H9 (cell line): ENCODE measurements at regions not wholly inside any gene's neighbourhood (a gene's known extent, or its start where the extent isn't known, plus 50 kb on each side); places are given as distances from the start of the nearest gene placed in this dataset.

Experiments
- DNase-seq: peaks from one replicate; pipeline ENCODE4 v3.0.0-alpha.2; 2017
- H2AFZ ChIP-seq: one replicate; pipeline ENCODE4 v1.6.1; 2013; ENCODE audit warnings: mild to moderate bottlenecking, low read length, control low read depth, moderate library complexity
- H2AK5ac ChIP-seq: 2 replicates; pipeline ENCODE4 v1.6.1; 2013; ENCODE audit warnings: low read length, control low read depth, mixed read lengths; ENCODE audit not compliant: insufficient read length
- H2BK120ac ChIP-seq: one replicate; pipeline ENCODE4 v1.6.1; 2013; ENCODE audit warnings: low read depth, mild to moderate bottlenecking, low read length, control low read depth, inconsistent platforms; ENCODE audit not compliant: poor library complexity, severe bottlenecking
- H2BK12ac ChIP-seq: 2 replicates; pipeline ENCODE4 v1.6.1; 2013; ENCODE audit warnings: low read length, control low read depth, mixed read lengths, low read depth; ENCODE audit not compliant: insufficient read length
- H2BK15ac ChIP-seq: 2 replicates; pipeline ENCODE4 v1.6.1; 2013; ENCODE audit warnings: low read depth, low read length, control low read depth
- H2BK20ac ChIP-seq: one replicate; pipeline ENCODE4 v1.6.1; 2013; ENCODE audit warnings: low read depth, mild to moderate bottlenecking, low read length, control low read depth, inconsistent platforms; ENCODE audit not compliant: poor library complexity, severe bottlenecking
- H2BK5ac ChIP-seq: 2 replicates; pipeline ENCODE4 v1.6.1; 2013; ENCODE audit warnings: low read length, control low read depth, mixed read lengths; ENCODE audit not compliant: insufficient read length
- H3K14ac ChIP-seq: 2 replicates; pipeline ENCODE4 v1.6.1; 2013; ENCODE audit warnings: low read length, control low read depth; ENCODE audit not compliant: insufficient read depth
- H3K18ac ChIP-seq: 2 replicates; pipeline ENCODE4 v1.6.1; 2013; ENCODE audit warnings: low read depth, mild to moderate bottlenecking, mixed read lengths, low read length, control low read depth; ENCODE audit not compliant: insufficient read length
- H3K23ac ChIP-seq: 2 replicates; pipeline ENCODE4 v1.6.1; 2013; ENCODE audit warnings: low read length, control low read depth, mixed read lengths, low read depth; ENCODE audit not compliant: insufficient read length
- H3K23me2 ChIP-seq: 2 replicates; pipeline ENCODE4 v1.6.1; 2013; ENCODE audit warnings: low read depth, mild to moderate bottlenecking, mixed read lengths, low read length, control low read depth; ENCODE audit not compliant: insufficient read length, poor library complexity, severe bottlenecking
- H3K27ac ChIP-seq: 2 replicates; pipeline ENCODE4 v1.5.1; 2013; ENCODE audit warnings: low read length, control low read depth, mixed read lengths, low read depth; ENCODE audit not compliant: insufficient read length
- H3K27me3 ChIP-seq: 2 replicates; pipeline ENCODE4 v1.6.1; 2013; ENCODE audit warnings: low read length, control low read depth, inconsistent platforms; ENCODE audit not compliant: insufficient read depth
- H3K4ac ChIP-seq: 2 replicates; pipeline ENCODE4 v1.6.1; 2013; ENCODE audit warnings: low read depth, mild to moderate bottlenecking, control low read depth, inconsistent platforms, low read length, moderate library complexity
- H3K4me1 ChIP-seq: 2 replicates; pipeline ENCODE4 v1.6.1; 2013; ENCODE audit warnings: low read length, control low read depth, inconsistent platforms; ENCODE audit not compliant: insufficient read depth
- H3K4me2 ChIP-seq: 2 replicates; pipeline ENCODE4 v1.6.1; 2013; ENCODE audit warnings: low read length, control low read depth, mixed read lengths; ENCODE audit not compliant: insufficient read length, insufficient read depth
- H3K56ac ChIP-seq: 2 replicates; pipeline ENCODE4 v1.6.1; 2013; ENCODE audit warnings: low read depth, mild to moderate bottlenecking, mixed read lengths, low read length, control low read depth; ENCODE audit not compliant: insufficient read length
- H3K79me1 ChIP-seq: 2 replicates; pipeline ENCODE4 v1.6.1; 2013; ENCODE audit warnings: low read depth, mild to moderate bottlenecking, moderate library complexity, low read length, control low read depth, inconsistent platforms; ENCODE audit not compliant: insufficient read depth, poor library complexity, severe bottlenecking
- H3K79me2 ChIP-seq: 2 replicates; pipeline ENCODE4 v1.6.1; 2013; ENCODE audit warnings: low read length, control low read depth, inconsistent platforms; ENCODE audit not compliant: insufficient read depth
- H3K9ac ChIP-seq: 2 replicates; pipeline ENCODE4 v1.6.1; 2013; ENCODE audit warnings: low read length, control low read depth, mixed read lengths; ENCODE audit not compliant: insufficient read length; ENCODE audit errors: extremely low read depth
- H3K9me3 ChIP-seq: one replicate; pipeline ENCODE4 v1.6.1; 2013; ENCODE audit warnings: low read depth, low read length, inconsistent platforms; ENCODE audit not compliant: control insufficient read depth
- H3T11ph ChIP-seq: one replicate; pipeline ENCODE4 v1.6.1; 2013; ENCODE audit warnings: mild to moderate bottlenecking, low read length, control low read depth, inconsistent platforms
- H4K20me1 ChIP-seq: one replicate; pipeline ENCODE4 v1.6.1; 2013; ENCODE audit not compliant: control insufficient read depth, insufficient read length, insufficient read depth
- H4K5ac ChIP-seq: 2 replicates; pipeline ENCODE4 v1.6.1; 2013; ENCODE audit warnings: low read depth, mild to moderate bottlenecking, mixed read lengths, low read length, control low read depth; ENCODE audit not compliant: insufficient read length
- H4K8ac ChIP-seq: replicated peaks from 2 replicates; pipeline ENCODE4 v1.6.1; 2013; ENCODE audit warnings: low read length, control low read depth, mixed read lengths, low read depth; ENCODE audit not compliant: insufficient read length
- H4K91ac ChIP-seq: 2 replicates; pipeline ENCODE4 v1.6.1; 2013; ENCODE audit warnings: low read depth, mild to moderate bottlenecking, moderate library complexity, mixed read lengths, low read length, control low read depth; ENCODE audit not compliant: insufficient read length
- H3K27ac Mint-ChIP-seq, 3 experiments: 2 replicates in 2 of 3; 3 replicates in 1 of 3; pipeline ENCODE4 v1.8.0; 2020 to 2021; ENCODE audit warnings: mixed read lengths in 3 of 3, mild to moderate bottlenecking in 1 of 3, moderate library complexity in 1 of 3
- H3K27me3 Mint-ChIP-seq: 2 replicates; pipeline ENCODE4 v1.8.0; 2021; ENCODE audit warnings: low read depth, mild to moderate bottlenecking, moderate library complexity, mixed read lengths
- H3K36me3 Mint-ChIP-seq, 3 experiments: 2 replicates in 2 of 3; 3 replicates in 1 of 3; pipeline ENCODE4 v1.8.0; 2020 to 2021; ENCODE audit warnings: low read depth in 3 of 3, mixed read lengths in 3 of 3; ENCODE audit not compliant: insufficient read depth in 1 of 3
- H3K4me1 Mint-ChIP-seq, 2 experiments: 2 replicates each; pipeline ENCODE4 v1.8.0; 2020; ENCODE audit warnings: mixed read lengths in 2 of 2
- H3K4me3 Mint-ChIP-seq, 2 experiments: 2 replicates in 1 of 2; 3 replicates in 1 of 2; pipeline ENCODE4 v1.8.0; 2020 to 2021; ENCODE audit warnings: mild to moderate bottlenecking in 2 of 2, mixed read lengths in 2 of 2, moderate library complexity in 1 of 2
- H3K9me3 Mint-ChIP-seq, 2 experiments: 2 replicates in 1 of 2; 3 replicates in 1 of 2; pipeline ENCODE4 v1.8.0; 2020; ENCODE audit warnings: mild to moderate bottlenecking in 2 of 2, mixed read lengths in 2 of 2, moderate library complexity in 1 of 2
- WGBS: extraction: QIAGEN DNeasy Blood & Tissue Kit; methylation state at CpG from one replicate; pipeline ENCODE4 v1.1.7; 2013; ENCODE audit warnings: missing lambda C conversion rate, low lambda C conversion rate, mixed read lengths; ENCODE audit not compliant: insufficient read length; ENCODE audit errors: extremely low coverage; 5-methylcytosine and 5-hydroxymethylcytosine counted together
- TF ChIP-seq, protein P1 (sequence below): fragments of 200-600 bp; sonication (generic); conservative IDR thresholded peaks from 3 replicates; pipeline ENCODE4 v1.8.0; 2021; ENCODE audit warnings: antibody characterized with exemption, mild to moderate bottlenecking

DNA sequence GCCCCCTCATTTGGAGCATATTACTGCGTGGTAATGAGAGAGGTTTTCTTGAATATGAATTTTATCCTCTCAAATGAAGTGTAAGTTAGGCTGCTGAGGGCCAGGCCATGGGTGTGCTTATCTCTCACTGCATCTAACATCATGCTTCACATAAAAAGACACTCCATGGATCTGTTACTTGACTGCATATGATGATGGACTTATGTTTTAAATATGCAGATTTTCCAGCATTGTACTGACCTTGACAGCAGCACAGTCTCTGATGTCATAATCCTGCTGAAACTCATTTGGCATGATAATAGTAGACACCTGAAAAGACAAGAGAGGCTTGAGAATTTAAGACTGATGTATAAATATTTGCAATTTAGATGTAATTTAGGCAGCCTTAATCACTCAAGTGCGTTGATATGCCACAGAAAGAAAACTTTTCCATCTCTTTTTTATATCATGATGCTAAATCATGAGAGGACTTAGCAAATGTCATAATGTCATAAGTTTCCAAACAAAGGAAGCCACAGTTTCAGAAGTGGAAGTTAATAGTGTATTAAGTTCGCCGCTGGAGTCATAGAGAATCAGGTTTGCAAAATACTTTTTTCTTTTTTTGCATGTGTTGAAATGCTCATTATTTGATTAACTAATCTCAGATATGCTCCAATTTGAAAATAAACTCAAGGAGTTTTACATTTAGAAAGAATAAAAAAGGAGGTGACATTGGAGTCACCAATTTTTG lies 62.7 kb upstream of the CD302 start:
- DNase-seq = no peak
- no peak overlapping the region for H2BK20ac ChIP-seq
- no peak overlapping the region for H2BK15ac ChIP-seq
- no CpG with 5 or more reads among the region's 4 CpGs for WGBS
- H3K4me2 ChIP-seq = no peak overlapping the region
- H4K5ac ChIP-seq = no peak overlapping the region
- H3K18ac ChIP-seq = no peak overlapping the region
- no peak overlapping the region for H3K9ac ChIP-seq
- no peak overlapping the region for H2AFZ ChIP-seq
- H3K23me2 ChIP-seq = no peaks in the 10 kb centered on the region
- H2BK12ac ChIP-seq = no peak overlapping the region
- H4K20me1 ChIP-seq = no peaks in the 10 kb centered on the region
- H3K27ac Mint-ChIP-seq = no peak overlapping the region
- H3K79me1 ChIP-seq = no peaks in the 10 kb centered on the region
- H2AK5ac ChIP-seq = no peak overlapping the region
- TF ChIP-seq, protein P1, sequence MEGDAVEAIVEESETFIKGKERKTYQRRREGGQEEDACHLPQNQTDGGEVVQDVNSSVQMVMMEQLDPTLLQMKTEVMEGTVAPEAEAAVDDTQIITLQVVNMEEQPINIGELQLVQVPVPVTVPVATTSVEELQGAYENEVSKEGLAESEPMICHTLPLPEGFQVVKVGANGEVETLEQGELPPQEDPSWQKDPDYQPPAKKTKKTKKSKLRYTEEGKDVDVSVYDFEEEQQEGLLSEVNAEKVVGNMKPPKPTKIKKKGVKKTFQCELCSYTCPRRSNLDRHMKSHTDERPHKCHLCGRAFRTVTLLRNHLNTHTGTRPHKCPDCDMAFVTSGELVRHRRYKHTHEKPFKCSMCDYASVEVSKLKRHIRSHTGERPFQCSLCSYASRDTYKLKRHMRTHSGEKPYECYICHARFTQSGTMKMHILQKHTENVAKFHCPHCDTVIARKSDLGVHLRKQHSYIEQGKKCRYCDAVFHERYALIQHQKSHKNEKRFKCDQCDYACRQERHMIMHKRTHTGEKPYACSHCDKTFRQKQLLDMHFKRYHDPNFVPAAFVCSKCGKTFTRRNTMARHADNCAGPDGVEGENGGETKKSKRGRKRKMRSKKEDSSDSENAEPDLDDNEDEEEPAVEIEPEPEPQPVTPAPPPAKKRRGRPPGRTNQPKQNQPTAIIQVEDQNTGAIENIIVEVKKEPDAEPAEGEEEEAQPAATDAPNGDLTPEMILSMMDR = no peak
- H3K79me2 ChIP-seq = no peaks in the 10 kb centered on the region
- no peak overlapping the region for H3K14ac ChIP-seq
- no peak overlapping the region for H3K27ac ChIP-seq
- no peaks in the 10 kb centered on the region for H3K9me3 ChIP-seq
- H3K23ac ChIP-seq = no peak overlapping the region
- H3K27me3 ChIP-seq = no peaks in the 10 kb centered on the region
- H3K27me3 Mint-ChIP-seq = no peaks in the 10 kb centered on the region
- no peaks in the 10 kb centered on the region for H3K36me3 Mint-ChIP-seq
- H3K4me3 Mint-ChIP-seq = no peak overlapping the region
- no peak overlapping the region for H2BK120ac ChIP-seq
- H3T11ph ChIP-seq = no peak overlapping the region
- H4K91ac ChIP-seq = no peak overlapping the region
- no peaks in the 10 kb centered on the region; a peak in 1 of 5 replicates for H3K9me3 Mint-ChIP-seq
- H3K4me1 ChIP-seq = no peaks in the 10 kb centered on the region
- H2BK5ac ChIP-seq = no peak overlapping the region
- H3K4ac ChIP-seq = no peak overlapping the region
- H3K56ac ChIP-seq = no peak overlapping the region
- H4K8ac ChIP-seq = no peak overlapping the region
- H3K4me1 Mint-ChIP-seq = peaks cover 7 to 14% of the 10 kb centered on the region in 2 experiments
